ENCODE measurements at regions not wholly inside any gene's neighbourhood (a gene's known extent, or its start where the extent isn't known, plus 50 kb on each side); places are given as distances from the start of the nearest gene placed in this dataset.

GRCh38 chr4:129543299-129543698, 447.3 kb downstream of the C4orf33 start:
- TF ChIP-seq CTCF (IDR thresholded peaks at IDR 0.05) = no peak
- no peak for TF ChIP-seq ZFX (IDR thresholded peaks at IDR 0.05; ENCODE audit: borderline replicate concordance)
